ENCODE measurements at regions not wholly inside any gene's neighbourhood (a gene's known extent, or its start where the extent isn't known, plus 50 kb on each side); places are given as distances from the start of the nearest gene placed in this dataset.
"Not testable (repeated sequence)": the region's sequence is repeated elsewhere in the genome, so short reads cannot be mapped to it uniquely, and the experiment has no call there.

DNA sequence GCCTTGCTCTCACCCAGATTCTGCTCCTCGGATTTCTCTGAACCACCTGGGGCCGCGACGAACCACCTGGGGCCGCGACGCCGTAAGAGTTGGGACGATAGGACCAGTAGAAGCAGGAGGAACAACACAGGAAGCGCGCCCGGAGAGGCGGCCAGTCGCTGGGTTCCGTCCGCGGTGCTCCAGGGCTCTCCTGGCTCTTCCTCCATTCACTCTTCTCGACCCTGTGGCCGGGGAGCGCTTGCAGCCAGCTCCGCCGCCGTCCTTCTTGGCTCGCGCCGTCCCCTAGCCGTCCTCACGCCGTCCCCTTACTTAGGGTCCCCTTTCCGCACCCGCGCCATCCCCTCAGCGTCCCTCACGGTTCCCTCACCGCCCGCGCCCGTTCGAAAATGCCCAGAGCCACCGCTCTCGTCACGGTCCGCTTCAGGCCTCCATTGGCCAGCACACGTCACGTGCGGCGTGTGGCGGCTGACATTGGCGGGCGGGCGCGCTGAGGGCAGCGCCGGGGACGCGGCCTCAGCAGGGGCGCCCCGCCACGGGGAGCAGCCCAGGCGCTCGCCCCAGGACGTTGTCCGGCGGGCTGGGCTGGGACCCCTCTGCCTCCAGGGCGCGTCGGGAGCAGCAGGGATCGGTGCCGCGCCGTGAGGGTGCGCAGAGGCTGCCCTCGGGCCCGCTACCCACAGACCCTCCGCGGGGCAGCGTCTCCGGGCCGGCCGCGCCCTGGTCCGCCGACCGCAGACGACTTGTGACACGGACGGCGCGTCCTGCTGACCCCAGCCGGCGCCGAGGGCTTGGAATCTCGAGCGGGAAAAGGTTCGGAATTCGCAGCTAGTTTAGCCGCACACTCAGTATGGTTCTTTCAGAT lies 53.7 kb upstream of the PTPDC1 start:
- TF ChIP-seq, protein P1, sequence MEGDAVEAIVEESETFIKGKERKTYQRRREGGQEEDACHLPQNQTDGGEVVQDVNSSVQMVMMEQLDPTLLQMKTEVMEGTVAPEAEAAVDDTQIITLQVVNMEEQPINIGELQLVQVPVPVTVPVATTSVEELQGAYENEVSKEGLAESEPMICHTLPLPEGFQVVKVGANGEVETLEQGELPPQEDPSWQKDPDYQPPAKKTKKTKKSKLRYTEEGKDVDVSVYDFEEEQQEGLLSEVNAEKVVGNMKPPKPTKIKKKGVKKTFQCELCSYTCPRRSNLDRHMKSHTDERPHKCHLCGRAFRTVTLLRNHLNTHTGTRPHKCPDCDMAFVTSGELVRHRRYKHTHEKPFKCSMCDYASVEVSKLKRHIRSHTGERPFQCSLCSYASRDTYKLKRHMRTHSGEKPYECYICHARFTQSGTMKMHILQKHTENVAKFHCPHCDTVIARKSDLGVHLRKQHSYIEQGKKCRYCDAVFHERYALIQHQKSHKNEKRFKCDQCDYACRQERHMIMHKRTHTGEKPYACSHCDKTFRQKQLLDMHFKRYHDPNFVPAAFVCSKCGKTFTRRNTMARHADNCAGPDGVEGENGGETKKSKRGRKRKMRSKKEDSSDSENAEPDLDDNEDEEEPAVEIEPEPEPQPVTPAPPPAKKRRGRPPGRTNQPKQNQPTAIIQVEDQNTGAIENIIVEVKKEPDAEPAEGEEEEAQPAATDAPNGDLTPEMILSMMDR (conservative IDR thresholded peaks at IDR 0.05 in 1 of 2, IDR thresholded peaks at IDR 0.05 in 1 of 2; ENCODE audit: low read depth in 1 of 2, low read length in 2 of 2) = no peak
- TF ChIP-seq EZH2 (IDR thresholded peaks at IDR 0.05; ENCODE audit: low read length, missing control alignments) = no peak
- H3K79me2 ChIP-seq (ENCODE audit: control insufficient read depth, insufficient read depth, low read length) = no peaks in the 10 kb centered on the region
- no peaks in the 10 kb centered on the region for H3K9me3 ChIP-seq (ENCODE audit: control insufficient read depth, insufficient read depth, low read depth, low read length)
- H3K9ac ChIP-seq (ENCODE audit: insufficient read depth, low read length) = peak overlapping the region; percentile 85
- H3K4me3 ChIP-seq (replicated peaks in 1 of 4; ENCODE audit: control extremely low read depth in 1 of 4, insufficient read depth in 1 of 4, low read depth in 3 of 4, low read length in 4 of 4) = peak overlapping the region; percentile 76 to 88 (median 86)
- peak overlapping the region; percentile 94 for H2AFZ ChIP-seq (ENCODE audit: low read length)
- peak overlapping the region; percentile 99 for H3K4me2 ChIP-seq (ENCODE audit: extremely low read depth, insufficient read depth, low read length)
- H3K36me3 ChIP-seq (ENCODE audit: control insufficient read depth, insufficient read depth, low read length) = no peaks in the 10 kb centered on the region
- DNase-seq (ENCODE audit: low read depth in 2 of 2) = peak; percentile 80 to 85
- peak overlapping the region; percentile 85 for H3K27ac ChIP-seq (ENCODE audit: insufficient read depth, low read length)
- H3K4me1 ChIP-seq (ENCODE audit: control insufficient read depth, extremely low read depth, insufficient read depth, low read length) = no peaks in the 10 kb centered on the region
- no peaks in the 10 kb centered on the region for H3K27me3 ChIP-seq (ENCODE audit: control insufficient read depth, insufficient read depth, low read length)
- H4K20me1 ChIP-seq (ENCODE audit: control insufficient read depth, extremely low read depth, insufficient read depth, low read length) = no peaks in the 10 kb centered on the region

DNA sequence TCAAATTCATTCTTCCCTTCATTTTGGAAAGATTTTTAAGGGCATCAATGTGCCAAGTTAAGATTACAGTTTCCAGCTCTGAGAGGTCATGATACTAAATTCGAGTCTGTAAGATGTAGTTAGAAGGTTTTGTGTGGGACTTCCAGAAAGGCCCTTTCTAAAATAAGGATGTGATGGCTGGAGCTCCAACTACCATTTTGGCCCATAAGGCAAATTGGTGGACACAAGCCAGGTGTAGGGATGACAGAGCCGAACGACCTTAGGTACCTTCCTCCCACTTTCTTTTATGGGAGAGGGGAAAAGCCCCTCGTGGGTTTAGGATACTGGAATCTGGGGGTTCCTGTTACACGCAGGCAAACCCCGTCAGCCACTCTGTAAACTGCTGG lies 54.3 kb upstream of the PTPDC1 start:
- H3K4me3 ChIP-seq (replicated peaks in 1 of 4; ENCODE audit: control extremely low read depth in 1 of 4, insufficient read depth in 1 of 4, low read depth in 3 of 4, low read length in 4 of 4) = peak overlapping the region; percentile 72 to 88 (median 86)
- TF ChIP-seq, protein P1 (conservative IDR thresholded peaks at IDR 0.05 in 1 of 2, IDR thresholded peaks at IDR 0.05 in 1 of 2; ENCODE audit: low read depth in 1 of 2, low read length in 2 of 2) = no peak
- no peak for TF ChIP-seq EZH2 (IDR thresholded peaks at IDR 0.05; ENCODE audit: low read length, missing control alignments)
- H3K4me2 ChIP-seq (ENCODE audit: extremely low read depth, insufficient read depth, low read length) = peak overlapping the region; percentile 99
- no peaks in the 10 kb centered on the region for H4K20me1 ChIP-seq (ENCODE audit: control insufficient read depth, extremely low read depth, insufficient read depth, low read length)
- peak overlapping the region; percentile 94 for H2AFZ ChIP-seq (ENCODE audit: low read length)
- DNase-seq (ENCODE audit: low read depth in 2 of 2) = no peak
- H3K9ac ChIP-seq (ENCODE audit: insufficient read depth, low read length) = peak overlapping the region; percentile 85
- no peaks in the 10 kb centered on the region for H3K9me3 ChIP-seq (ENCODE audit: control insufficient read depth, insufficient read depth, low read depth, low read length)
- H3K4me1 ChIP-seq (ENCODE audit: control insufficient read depth, extremely low read depth, insufficient read depth, low read length) = no peaks in the 10 kb centered on the region
- H3K27me3 ChIP-seq (ENCODE audit: control insufficient read depth, insufficient read depth, low read length) = no peaks in the 10 kb centered on the region
- no peaks in the 10 kb centered on the region for H3K36me3 ChIP-seq (ENCODE audit: control insufficient read depth, insufficient read depth, low read length)
- H3K27ac ChIP-seq (ENCODE audit: insufficient read depth, low read length) = peak overlapping the region; percentile 85
- no peaks in the 10 kb centered on the region for H3K79me2 ChIP-seq (ENCODE audit: control insufficient read depth, insufficient read depth, low read length)

DNA sequence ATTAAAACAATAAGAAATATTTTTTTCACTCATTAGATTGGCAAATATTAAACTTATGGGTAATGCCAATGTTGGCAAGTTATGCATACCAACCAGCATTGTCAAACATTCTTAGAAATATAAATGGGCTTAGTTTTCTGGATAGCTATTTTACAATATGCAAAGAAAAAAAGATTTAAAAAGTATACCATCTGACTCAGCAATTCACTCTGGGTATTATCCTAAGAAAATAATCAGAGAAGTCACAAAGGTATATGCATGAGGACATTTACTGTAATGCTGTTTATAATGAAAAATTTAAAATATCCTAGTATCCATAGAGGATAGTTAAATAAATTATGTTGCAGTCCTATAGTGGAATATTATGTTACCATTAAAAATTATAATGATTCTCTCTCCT lies 57.4 kb upstream of the PTPDC1 start:
- Histone ChIP-seq H2AFZ (ENCODE audit: low read length) (no peak overlapping the region), H3K36me3 (ENCODE audit: control insufficient read depth, insufficient read depth, low read length) (no peaks in the 10 kb centered on the region), H3K79me2 (ENCODE audit: control insufficient read depth, insufficient read depth, low read length) (no peaks in the 10 kb centered on the region), H3K4me3 (replicated peaks in 1 of 4; ENCODE audit: control extremely low read depth in 1 of 4, insufficient read depth in 1 of 4, low read depth in 3 of 4, low read length in 4 of 4) (no peak overlapping the region), H3K4me2 (ENCODE audit: extremely low read depth, insufficient read depth, low read length) (no peak overlapping the region), H3K27ac (ENCODE audit: insufficient read depth, low read length) (no peak overlapping the region), H4K20me1 (ENCODE audit: control insufficient read depth, extremely low read depth, insufficient read depth, low read length) (no peaks in the 10 kb centered on the region), H3K9me3 (ENCODE audit: control insufficient read depth, insufficient read depth, low read depth, low read length) (no peaks in the 10 kb centered on the region), H3K4me1 (ENCODE audit: control insufficient read depth, extremely low read depth, insufficient read depth, low read length) (no peaks in the 10 kb centered on the region), H3K9ac (ENCODE audit: insufficient read depth, low read length) (no peak overlapping the region), H3K27me3 (ENCODE audit: control insufficient read depth, insufficient read depth, low read length) (no peaks in the 10 kb centered on the region)
- DNase-seq (ENCODE audit: low read depth in 2 of 2) = no peak
- TF ChIP-seq, protein P1 (conservative IDR thresholded peaks at IDR 0.05 in 1 of 2, IDR thresholded peaks at IDR 0.05 in 1 of 2; ENCODE audit: low read depth in 1 of 2, low read length in 2 of 2) = no peak
- no peak for TF ChIP-seq EZH2 (IDR thresholded peaks at IDR 0.05; ENCODE audit: low read length, missing control alignments)

DNA sequence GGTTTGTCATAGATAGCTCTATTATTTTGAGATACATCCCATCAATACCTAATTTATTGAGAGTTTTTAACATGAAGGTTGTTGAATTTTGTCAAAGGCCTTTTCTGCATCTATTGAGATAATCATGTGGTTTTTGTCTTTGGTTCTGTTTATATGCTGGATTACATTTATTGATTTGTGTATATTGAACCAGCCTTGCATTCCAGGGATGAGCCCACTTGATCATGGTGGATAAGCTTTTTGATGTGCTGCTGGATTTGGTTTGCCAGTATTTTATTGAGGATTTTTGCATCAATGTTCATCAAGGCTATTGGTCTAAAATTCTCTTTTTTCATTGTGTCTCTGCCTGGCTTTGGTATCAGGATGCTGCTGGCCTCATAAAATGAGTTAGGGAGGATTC lies 61.8 kb upstream of the PTPDC1 start:
- not testable (repeated sequence) for H3K4me1 ChIP-seq (ENCODE audit: control insufficient read depth, extremely low read depth, insufficient read depth, low read length); H3K27ac ChIP-seq (ENCODE audit: insufficient read depth, low read length); DNase-seq (ENCODE audit: low read depth in 2 of 2)

More for the DNA sequence above, 61.8 kb upstream of the PTPDC1 start:
- H2AFZ ChIP-seq (ENCODE audit: low read length); H3K9ac ChIP-seq (ENCODE audit: insufficient read depth, low read length); H3K4me3 ChIP-seq (replicated peaks in 1 of 4; ENCODE audit: control extremely low read depth in 1 of 4, insufficient read depth in 1 of 4, low read depth in 3 of 4, low read length in 4 of 4); H4K20me1 ChIP-seq (ENCODE audit: control insufficient read depth, extremely low read depth, insufficient read depth, low read length); H3K9me3 ChIP-seq (ENCODE audit: control insufficient read depth, insufficient read depth, low read depth, low read length); H3K36me3 ChIP-seq (ENCODE audit: control insufficient read depth, insufficient read depth, low read length); H3K79me2 ChIP-seq (ENCODE audit: control insufficient read depth, insufficient read depth, low read length); H3K4me2 ChIP-seq (ENCODE audit: extremely low read depth, insufficient read depth, low read length); H3K27me3 ChIP-seq (ENCODE audit: control insufficient read depth, insufficient read depth, low read length): not testable (repeated sequence)
